DOHH2 (cell line): ENCODE measurements at regions not wholly inside any gene's neighbourhood (a gene's known extent, or its start where the extent isn't known, plus 50 kb on each side); places are given as distances from the start of the nearest gene placed in this dataset.

Source experiments
- CTCF ChIP-seq: fragments of 200-600 bp; sonication (generic); IDR thresholded peaks from one replicate; pipeline ENCODE4 v1.5.1; 2014; ENCODE audit warnings: antibody characterized with exemption, mild to moderate bottlenecking, low read depth, low read length; ENCODE audit not compliant: poor library complexity, severe bottlenecking
- EZH2phosphoT487 ChIP-seq: fragments of 200-600 bp; sonication (generic); IDR thresholded peaks from 2 replicates; pipeline ENCODE4 v1.6.1; 2017; ENCODE audit warnings: borderline replicate concordance, mild to moderate bottlenecking, antibody characterized with exemption, low read length, moderate library complexity, mixed read lengths

- TF ChIP-seq EZH2phosphoT487 (no peak), CTCF (no peak)
Observed at GRCh38 chr3:72273615-72274014, 488.7 kb upstream of the PROK2 start.
